Gastroesophageal sphincter (tissue), 3 donors: ENCODE measurements at regions not wholly inside any gene's neighbourhood (a gene's known extent, or its start where the extent isn't known, plus 50 kb on each side); places are given as distances from the start of the nearest gene placed in this dataset.

Experiments
- POLR2A ChIP-seq, 2 donors: fragments of 450-650 bp; IDR thresholded peaks; one replicate each; pipeline ENCODE4 v1.6.1; 2017; ENCODE audit warnings: antibody characterized with exemption in 2 of 2, mild to moderate bottlenecking in 2 of 2, moderate library complexity in 1 of 2
- POLR2AphosphoS5 ChIP-seq: sonication (generic); formaldehyde crosslinking; IDR thresholded peaks from one replicate; pipeline ENCODE4 v1.6.1; 2017; ENCODE audit warnings: antibody characterized with exemption
- TF ChIP-seq, protein P1 (sequence below), 4 experiments: fragments of 200-600 bp in 2 of 4; fragments of 450-650 bp in 2 of 4; sonication (generic) in 1 of 4; IDR thresholded peaks; one replicate each; pipeline ENCODE4 v1.5.1; 2017 to 2019; ENCODE audit warnings: antibody characterized with exemption in 4 of 4, mild to moderate bottlenecking in 2 of 4, moderate library complexity in 2 of 4

DNA sequence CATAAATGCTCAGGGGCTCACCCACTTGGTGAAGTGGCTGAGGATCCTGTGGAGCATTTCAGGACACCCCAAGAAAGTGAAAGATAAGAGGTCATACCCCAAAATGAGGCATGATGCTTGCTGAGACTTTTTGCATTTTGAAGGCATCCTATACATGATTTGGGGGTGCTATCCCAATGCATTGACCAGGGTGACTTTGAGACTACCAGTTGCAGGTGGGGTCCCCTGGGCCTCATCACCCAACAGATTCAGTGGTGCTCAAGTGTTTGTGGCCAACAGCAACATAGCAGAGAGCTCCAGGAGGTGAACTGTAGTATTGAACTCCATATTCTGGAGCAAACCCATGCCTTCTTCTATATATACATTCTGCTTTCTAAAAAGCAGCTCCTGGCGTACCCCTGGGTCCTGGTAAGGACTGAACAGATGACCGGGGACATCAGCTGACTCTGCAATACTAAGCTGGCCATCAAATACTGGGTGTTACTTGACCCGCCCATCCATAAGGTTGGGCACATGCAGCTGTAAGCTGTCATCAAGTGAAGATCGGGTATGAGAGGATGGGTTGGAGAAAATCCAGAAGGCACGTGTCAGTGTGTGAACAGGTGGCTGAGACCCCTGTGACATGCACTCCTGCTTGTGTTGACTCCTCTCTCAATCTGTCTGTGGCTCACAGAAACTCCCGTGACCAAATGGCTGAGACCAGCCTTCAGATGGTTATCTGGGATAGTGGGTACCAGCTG lies 143.3 kb downstream of the KLF13 start:
- TF ChIP-seq, protein P1, sequence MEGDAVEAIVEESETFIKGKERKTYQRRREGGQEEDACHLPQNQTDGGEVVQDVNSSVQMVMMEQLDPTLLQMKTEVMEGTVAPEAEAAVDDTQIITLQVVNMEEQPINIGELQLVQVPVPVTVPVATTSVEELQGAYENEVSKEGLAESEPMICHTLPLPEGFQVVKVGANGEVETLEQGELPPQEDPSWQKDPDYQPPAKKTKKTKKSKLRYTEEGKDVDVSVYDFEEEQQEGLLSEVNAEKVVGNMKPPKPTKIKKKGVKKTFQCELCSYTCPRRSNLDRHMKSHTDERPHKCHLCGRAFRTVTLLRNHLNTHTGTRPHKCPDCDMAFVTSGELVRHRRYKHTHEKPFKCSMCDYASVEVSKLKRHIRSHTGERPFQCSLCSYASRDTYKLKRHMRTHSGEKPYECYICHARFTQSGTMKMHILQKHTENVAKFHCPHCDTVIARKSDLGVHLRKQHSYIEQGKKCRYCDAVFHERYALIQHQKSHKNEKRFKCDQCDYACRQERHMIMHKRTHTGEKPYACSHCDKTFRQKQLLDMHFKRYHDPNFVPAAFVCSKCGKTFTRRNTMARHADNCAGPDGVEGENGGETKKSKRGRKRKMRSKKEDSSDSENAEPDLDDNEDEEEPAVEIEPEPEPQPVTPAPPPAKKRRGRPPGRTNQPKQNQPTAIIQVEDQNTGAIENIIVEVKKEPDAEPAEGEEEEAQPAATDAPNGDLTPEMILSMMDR (IDR thresholded peaks at IDR 0.05), result no peak
- TF ChIP-seq POLR2A (IDR thresholded peaks at IDR 0.05), result no peak
- TF ChIP-seq POLR2AphosphoS5, result no peak
